ENCODE measurements at regions not wholly inside any gene's neighbourhood (a gene's known extent, or its start where the extent isn't known, plus 50 kb on each side); places are given as distances from the start of the nearest gene placed in this dataset.
"Not testable (repeated sequence)": the region's sequence is repeated elsewhere in the genome, so short reads cannot be mapped to it uniquely, and the experiment has no call there.

DNA sequence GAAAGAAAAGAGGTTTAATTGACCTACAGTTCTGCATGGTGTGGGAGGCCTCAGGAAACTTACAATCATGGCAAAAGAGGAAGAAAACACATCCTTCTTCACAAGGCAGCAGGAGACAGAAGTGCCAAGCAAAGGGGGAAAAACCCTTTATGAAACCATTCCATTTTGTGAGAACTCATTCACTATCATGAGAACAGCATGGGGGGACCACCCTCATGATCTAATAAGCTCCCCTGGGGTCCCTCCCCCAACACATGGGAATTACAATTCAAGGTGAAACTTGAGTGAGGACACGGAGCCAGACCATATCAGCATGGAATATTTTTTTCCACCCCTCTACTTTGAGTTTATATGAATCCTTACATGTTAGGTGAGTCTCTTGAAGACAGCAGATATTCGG lies 173.7 kb downstream of the PHF2 start:
- Histone ChIP-seq H3K4me3 (ENCODE audit: low read depth in 2 of 2, low read length in 2 of 2) (no peak overlapping the region), H3K36me3 (ENCODE audit: control insufficient read depth, insufficient read depth, low read length) (no peaks in the 10 kb centered on the region), H3K27ac (ENCODE audit: low read length) (no peak overlapping the region), H3K4me1 (ENCODE audit: control insufficient read depth, insufficient read depth, low read length) (no peaks in the 10 kb centered on the region), H3K27me3 (ENCODE audit: control insufficient read depth, insufficient read depth, low read length) (no peaks in the 10 kb centered on the region), H3K9me3 (ENCODE audit: control insufficient read depth, insufficient read depth, low read depth, low read length) (no peaks in the 10 kb centered on the region)
- ATAC-seq (no peak), DNase-seq (ENCODE audit: low read depth, low spot score) (no peak)
- POLR2A ChIA-PET = no interaction called here
- no TSS peak for BruUV-seq (replicated peaks)
- in situ Hi-C loops (cut with HindIII; ENCODE audit: low pct_unique_long_range_greater_than_20kb, low sequenced_read_pairs) = no loop called here
- no peak for TF ChIP-seq SIN3A (IDR thresholded peaks at IDR 0.05; ENCODE audit: borderline replicate concordance, insufficient read depth, low read depth, low read length)
- TF ChIP-seq, protein P1, sequence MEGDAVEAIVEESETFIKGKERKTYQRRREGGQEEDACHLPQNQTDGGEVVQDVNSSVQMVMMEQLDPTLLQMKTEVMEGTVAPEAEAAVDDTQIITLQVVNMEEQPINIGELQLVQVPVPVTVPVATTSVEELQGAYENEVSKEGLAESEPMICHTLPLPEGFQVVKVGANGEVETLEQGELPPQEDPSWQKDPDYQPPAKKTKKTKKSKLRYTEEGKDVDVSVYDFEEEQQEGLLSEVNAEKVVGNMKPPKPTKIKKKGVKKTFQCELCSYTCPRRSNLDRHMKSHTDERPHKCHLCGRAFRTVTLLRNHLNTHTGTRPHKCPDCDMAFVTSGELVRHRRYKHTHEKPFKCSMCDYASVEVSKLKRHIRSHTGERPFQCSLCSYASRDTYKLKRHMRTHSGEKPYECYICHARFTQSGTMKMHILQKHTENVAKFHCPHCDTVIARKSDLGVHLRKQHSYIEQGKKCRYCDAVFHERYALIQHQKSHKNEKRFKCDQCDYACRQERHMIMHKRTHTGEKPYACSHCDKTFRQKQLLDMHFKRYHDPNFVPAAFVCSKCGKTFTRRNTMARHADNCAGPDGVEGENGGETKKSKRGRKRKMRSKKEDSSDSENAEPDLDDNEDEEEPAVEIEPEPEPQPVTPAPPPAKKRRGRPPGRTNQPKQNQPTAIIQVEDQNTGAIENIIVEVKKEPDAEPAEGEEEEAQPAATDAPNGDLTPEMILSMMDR (IDR thresholded peaks at IDR 0.05) = no peak
- no peak for TF ChIP-seq TCF7L2 (IDR thresholded peaks at IDR 0.05; ENCODE audit: low read depth, low read length)
- TF ChIP-seq POLR2AphosphoS5 (IDR thresholded peaks at IDR 0.05; ENCODE audit: low read depth, low read length) = no peak
- TF ChIP-seq, protein P2, sequence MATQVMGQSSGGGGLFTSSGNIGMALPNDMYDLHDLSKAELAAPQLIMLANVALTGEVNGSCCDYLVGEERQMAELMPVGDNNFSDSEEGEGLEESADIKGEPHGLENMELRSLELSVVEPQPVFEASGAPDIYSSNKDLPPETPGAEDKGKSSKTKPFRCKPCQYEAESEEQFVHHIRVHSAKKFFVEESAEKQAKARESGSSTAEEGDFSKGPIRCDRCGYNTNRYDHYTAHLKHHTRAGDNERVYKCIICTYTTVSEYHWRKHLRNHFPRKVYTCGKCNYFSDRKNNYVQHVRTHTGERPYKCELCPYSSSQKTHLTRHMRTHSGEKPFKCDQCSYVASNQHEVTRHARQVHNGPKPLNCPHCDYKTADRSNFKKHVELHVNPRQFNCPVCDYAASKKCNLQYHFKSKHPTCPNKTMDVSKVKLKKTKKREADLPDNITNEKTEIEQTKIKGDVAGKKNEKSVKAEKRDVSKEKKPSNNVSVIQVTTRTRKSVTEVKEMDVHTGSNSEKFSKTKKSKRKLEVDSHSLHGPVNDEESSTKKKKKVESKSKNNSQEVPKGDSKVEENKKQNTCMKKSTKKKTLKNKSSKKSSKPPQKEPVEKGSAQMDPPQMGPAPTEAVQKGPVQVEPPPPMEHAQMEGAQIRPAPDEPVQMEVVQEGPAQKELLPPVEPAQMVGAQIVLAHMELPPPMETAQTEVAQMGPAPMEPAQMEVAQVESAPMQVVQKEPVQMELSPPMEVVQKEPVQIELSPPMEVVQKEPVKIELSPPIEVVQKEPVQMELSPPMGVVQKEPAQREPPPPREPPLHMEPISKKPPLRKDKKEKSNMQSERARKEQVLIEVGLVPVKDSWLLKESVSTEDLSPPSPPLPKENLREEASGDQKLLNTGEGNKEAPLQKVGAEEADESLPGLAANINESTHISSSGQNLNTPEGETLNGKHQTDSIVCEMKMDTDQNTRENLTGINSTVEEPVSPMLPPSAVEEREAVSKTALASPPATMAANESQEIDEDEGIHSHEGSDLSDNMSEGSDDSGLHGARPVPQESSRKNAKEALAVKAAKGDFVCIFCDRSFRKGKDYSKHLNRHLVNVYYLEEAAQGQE (IDR thresholded peaks at IDR 0.05; ENCODE audit: insufficient read depth in 1 of 2, low read depth in 2 of 2, low read length in 1 of 2) = no peak
- CTCF ChIA-PET = no interaction called here
- intact Hi-C loops (cut with micrococcal nuclease; ENCODE audit: unreplicated experiment) = no loop called here

DNA sequence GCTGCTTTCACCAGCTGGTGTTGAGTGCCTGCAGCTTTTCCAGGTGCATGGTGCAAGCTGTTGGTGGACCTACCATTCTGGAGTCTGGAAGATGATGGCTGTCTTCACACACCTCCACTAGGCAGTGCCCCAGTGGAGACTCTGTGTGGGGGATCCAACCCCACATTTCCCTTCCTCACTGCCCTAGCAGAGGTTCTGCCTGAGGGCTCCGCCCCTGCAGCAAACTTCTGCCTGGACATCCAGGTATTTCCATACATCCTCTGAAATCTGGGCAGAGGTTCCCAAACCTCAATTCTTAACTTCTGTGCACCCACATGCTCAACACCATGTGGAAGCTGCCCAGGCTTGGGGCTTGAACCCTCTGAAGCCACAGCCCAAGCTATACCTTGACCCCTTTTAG lies 172.4 kb downstream of the PHF2 start:
- H3K36me3 ChIP-seq (ENCODE audit: control insufficient read depth, insufficient read depth, low read length); in situ Hi-C loops (cut with HindIII; ENCODE audit: low pct_unique_long_range_greater_than_20kb, low sequenced_read_pairs); DNase-seq (ENCODE audit: low read depth, low spot score); H3K9me3 ChIP-seq (ENCODE audit: control insufficient read depth, insufficient read depth, low read depth, low read length); CTCF ChIA-PET; H3K27me3 ChIP-seq (ENCODE audit: control insufficient read depth, insufficient read depth, low read length); H3K4me3 ChIP-seq (ENCODE audit: low read depth in 2 of 2, low read length in 2 of 2); H3K4me1 ChIP-seq (ENCODE audit: control insufficient read depth, insufficient read depth, low read length); BruUV-seq (replicated peaks); intact Hi-C loops (cut with micrococcal nuclease; ENCODE audit: unreplicated experiment); ATAC-seq; POLR2A ChIA-PET; H3K27ac ChIP-seq (ENCODE audit: low read length): not testable (repeated sequence)

DNA sequence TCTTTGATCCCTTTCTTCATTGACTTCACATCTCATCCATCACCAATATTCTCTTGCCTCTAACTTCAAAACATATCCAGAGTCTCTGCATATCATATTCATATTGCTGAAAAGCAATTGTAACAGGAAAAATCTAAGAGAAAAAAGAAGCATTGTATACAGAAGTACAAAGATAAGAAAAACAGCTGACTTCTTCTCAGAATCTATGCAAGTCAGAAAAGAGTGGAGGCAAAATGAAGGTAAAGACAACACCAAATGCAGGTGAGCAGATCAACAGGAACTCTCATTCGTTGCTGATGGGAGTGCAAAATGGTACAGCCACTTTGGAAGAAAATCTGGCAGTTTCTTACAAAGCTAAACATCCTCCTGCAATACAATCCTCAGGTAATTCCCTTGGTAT lies 155.6 kb downstream of the PHF2 start:
- intact Hi-C loops (cut with micrococcal nuclease; ENCODE audit: unreplicated experiment) (no loop called here), in situ Hi-C loops (cut with HindIII; ENCODE audit: low pct_unique_long_range_greater_than_20kb, low sequenced_read_pairs) (no loop called here)
- no peaks in the 10 kb centered on the region for H3K36me3 ChIP-seq (ENCODE audit: control insufficient read depth, insufficient read depth, low read length)
- ATAC-seq (no peak), DNase-seq (ENCODE audit: low read depth, low spot score) (no peak)
- no peaks in the 10 kb centered on the region for H3K4me1 ChIP-seq (ENCODE audit: control insufficient read depth, insufficient read depth, low read length)
- H3K4me3 ChIP-seq (ENCODE audit: low read depth in 2 of 2, low read length in 2 of 2) = no peak overlapping the region
- no peak overlapping the region for H3K27ac ChIP-seq (ENCODE audit: low read length)
- ChIA-PET CTCF (no interaction called here), POLR2A (no interaction called here)
- TF ChIP-seq, protein P1 (IDR thresholded peaks at IDR 0.05) = no peak
- TF ChIP-seq SIN3A (IDR thresholded peaks at IDR 0.05; ENCODE audit: borderline replicate concordance, insufficient read depth, low read depth, low read length) (no peak), POLR2AphosphoS5 (IDR thresholded peaks at IDR 0.05; ENCODE audit: low read depth, low read length) (no peak), TCF7L2 (IDR thresholded peaks at IDR 0.05; ENCODE audit: low read depth, low read length) (no peak)
- TF ChIP-seq, protein P2 (IDR thresholded peaks at IDR 0.05; ENCODE audit: insufficient read depth in 1 of 2, low read depth in 2 of 2, low read length in 1 of 2) = no peak
- H3K9me3 ChIP-seq (ENCODE audit: control insufficient read depth, insufficient read depth, low read depth, low read length) = 0 out of 2 replicates have a peak, but pooled peaks cover 4% of the 10 kb centered on the region
- no peaks in the 10 kb centered on the region for H3K27me3 ChIP-seq (ENCODE audit: control insufficient read depth, insufficient read depth, low read length)
- BruUV-seq (replicated peaks) = no TSS peak

All from Panc1 (cell line).